Ishikawa (cell line): ENCODE measurements at regions not wholly inside any gene's neighbourhood (a gene's known extent, or its start where the extent isn't known, plus 50 kb on each side); places are given as distances from the start of the nearest gene placed in this dataset.

Experiments used
- CEBPB ChIP-seq: IDR thresholded peaks from 2 replicates; pipeline ENCODE4 v1.6.1; 2012
- CREB1 ChIP-seq: IDR thresholded peaks from 2 replicates; pipeline ENCODE4 v1.6.1; 2012; ENCODE audit warnings: low read depth
- EGR1 ChIP-seq: IDR thresholded peaks from 2 replicates; pipeline ENCODE4 v1.6.1; 2012
- EP300 ChIP-seq: IDR thresholded peaks from 2 replicates; pipeline ENCODE4 v1.6.1; 2012; ENCODE audit warnings: borderline replicate concordance
- FOXM1 ChIP-seq: IDR thresholded peaks from 2 replicates; pipeline ENCODE4 v1.6.1; 2012; ENCODE audit warnings: low read depth, borderline replicate concordance
- NFIC ChIP-seq: IDR thresholded peaks from 2 replicates; pipeline ENCODE4 v1.6.1; 2012
- RAD21 ChIP-seq: IDR thresholded peaks from 2 replicates; pipeline ENCODE4 v1.6.1; 2012; ENCODE audit warnings: low read depth
- REST ChIP-seq: IDR thresholded peaks from 2 replicates; pipeline ENCODE4 v1.6.1; 2012; ENCODE audit warnings: low read depth, mild to moderate bottlenecking
- TAF1 ChIP-seq: IDR thresholded peaks from 2 replicates; pipeline ENCODE4 v1.6.1; 2012; ENCODE audit warnings: low read depth, mild to moderate bottlenecking
- TCF12 ChIP-seq: IDR thresholded peaks from 2 replicates; pipeline ENCODE4 v1.6.1; 2012; ENCODE audit warnings: low read depth
- TEAD4 ChIP-seq: IDR thresholded peaks from 2 replicates; pipeline ENCODE4 v1.6.1; 2012
- USF1 ChIP-seq: IDR thresholded peaks from 2 replicates; pipeline ENCODE4 v1.6.1; 2012
- YY1 ChIP-seq: IDR thresholded peaks from 2 replicates; pipeline ENCODE4 v1.6.1; 2012; ENCODE audit warnings: low read depth
- ZBTB7A ChIP-seq: IDR thresholded peaks from 2 replicates; pipeline ENCODE4 v1.6.1; 2012; ENCODE audit warnings: low read depth
- TF ChIP-seq, protein P1 (sequence below): IDR thresholded peaks from 2 replicates; pipeline ENCODE4 v1.6.1; 2012

DNA sequence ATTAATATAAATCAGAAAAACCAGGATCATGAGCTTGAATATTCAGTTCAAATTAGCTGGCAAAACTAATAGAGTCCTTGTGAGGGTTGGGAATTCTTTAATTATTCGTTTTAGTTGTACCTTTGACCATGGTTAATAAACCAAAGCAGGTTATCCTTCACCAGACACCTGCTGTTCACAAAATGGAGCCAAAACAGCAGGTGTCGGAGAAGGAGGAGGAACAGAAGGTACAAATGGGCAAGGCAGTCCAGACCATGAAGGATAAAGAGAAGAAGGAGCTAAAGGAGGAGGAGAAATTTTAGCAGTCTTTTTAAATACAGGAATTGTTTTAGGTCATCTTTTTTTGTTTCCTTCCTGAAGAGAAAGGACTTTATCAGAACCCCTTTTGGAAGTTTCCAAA lies 106.1 kb downstream of the NHLRC3 start:
- TF ChIP-seq, protein P1, sequence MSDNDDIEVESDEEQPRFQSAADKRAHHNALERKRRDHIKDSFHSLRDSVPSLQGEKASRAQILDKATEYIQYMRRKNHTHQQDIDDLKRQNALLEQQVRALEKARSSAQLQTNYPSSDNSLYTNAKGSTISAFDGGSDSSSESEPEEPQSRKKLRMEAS, result no peak
- TF ChIP-seq TAF1, result no peak
- no peak for TF ChIP-seq RAD21

GRCh38 chr13:39144941-39145533 lies 106.8 kb downstream of the NHLRC3 start:
- TF ChIP-seq EGR1, result no peak
- no peak for TF ChIP-seq EP300
- TF ChIP-seq, protein P1, result no peak
- TF ChIP-seq TCF12, result no peak
- TF ChIP-seq ZBTB7A, result no peak
- TF ChIP-seq RAD21, result peak; percentile 77
- TF ChIP-seq USF1, result no peak

DNA sequence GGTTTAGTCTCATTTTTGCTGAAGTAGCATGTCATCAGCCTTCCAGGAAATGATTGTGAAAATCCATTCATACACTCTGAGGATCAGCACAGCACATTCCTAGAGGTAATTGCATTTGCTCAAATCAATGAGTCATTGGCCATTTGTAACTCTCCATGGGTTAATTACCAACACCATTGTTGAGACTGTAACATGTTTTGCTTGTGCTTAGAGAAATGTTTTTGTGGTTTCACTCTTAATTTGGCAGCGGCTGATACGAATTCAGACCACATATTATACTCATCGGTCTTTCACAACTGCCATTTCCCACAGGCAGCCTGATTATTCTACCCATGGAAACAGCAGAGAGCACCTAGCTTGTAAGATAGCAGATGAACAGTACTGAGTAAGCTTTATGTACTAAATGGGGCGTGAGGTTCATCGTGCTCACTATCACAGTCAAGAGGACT lies 110.3 kb downstream of the NHLRC3 start:
- TF ChIP-seq NFIC (no peak), YY1 (no peak), CREB1 (no peak), TEAD4 (peak; percentile 38), REST (no peak)
- TF ChIP-seq, protein P1, result no peak

DNA sequence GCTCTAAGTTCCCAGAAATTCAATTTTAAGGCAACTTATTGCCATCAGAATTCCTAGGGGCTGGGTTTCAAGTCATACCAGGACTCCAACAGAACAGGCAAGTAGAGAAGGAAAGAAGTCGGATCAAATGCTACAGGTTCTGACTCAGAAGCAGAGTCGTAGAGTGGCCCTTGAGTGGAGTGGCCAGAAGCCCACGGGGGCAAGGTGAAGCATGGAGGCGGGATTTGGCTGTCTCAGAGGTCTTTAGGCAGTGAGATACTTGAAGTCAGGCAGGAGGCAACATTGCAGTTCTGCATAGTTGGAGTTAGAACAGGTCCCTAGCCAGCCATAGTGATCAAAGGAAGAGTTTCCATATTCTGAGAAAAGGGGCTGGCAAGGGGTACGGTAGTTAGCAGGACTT lies 111.6 kb downstream of the NHLRC3 start:
- no peak for TF ChIP-seq ZBTB7A
- no peak for TF ChIP-seq TCF12
- no peak for TF ChIP-seq YY1
- TF ChIP-seq NFIC, result no peak
- no peak for TF ChIP-seq USF1
- no peak for TF ChIP-seq FOXM1
- TF ChIP-seq REST, result no peak
- TF ChIP-seq EGR1, result no peak
- TF ChIP-seq TAF1, result no peak
- TF ChIP-seq RAD21, result no peak
- TF ChIP-seq CEBPB, result no peak
- TF ChIP-seq, protein P1, result no peak
- no peak for TF ChIP-seq TEAD4
- TF ChIP-seq EP300, result no peak
- TF ChIP-seq CREB1, result no peak

DNA sequence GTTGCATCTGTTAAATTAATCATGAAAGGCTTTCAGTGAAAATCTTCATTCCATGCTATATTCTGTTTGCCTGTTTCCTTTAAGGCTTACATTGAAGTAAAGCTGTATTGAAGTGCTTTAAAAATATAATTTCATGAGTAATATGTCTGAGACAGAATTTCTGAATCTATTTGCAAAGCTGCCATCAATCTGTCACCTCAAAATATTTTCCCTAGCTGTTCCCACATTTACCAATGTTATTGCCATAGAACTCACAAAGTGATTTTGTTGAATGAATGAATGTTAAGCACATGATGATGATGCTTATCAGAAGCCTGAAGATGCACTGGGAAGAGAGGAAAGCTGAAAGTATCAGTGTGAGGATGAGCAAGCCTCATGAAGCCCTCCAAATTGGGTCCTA lies 115.8 kb downstream of the NHLRC3 start:
- TF ChIP-seq, protein P1, result no peak
- no peak for TF ChIP-seq USF1
- no peak for TF ChIP-seq TAF1
- TF ChIP-seq FOXM1, result no peak

GRCh38 chr13:39159393-39159792 lies 121.1 kb downstream of the NHLRC3 start:
- TF ChIP-seq USF1 (no peak), EGR1 (peak; percentile 87), NFIC (peak; percentile 63; the same call in 1 of the 2 replicates), YY1 (no peak)
